Stimulated activated CD4-positive, alpha-beta T cell treated with anti-CD3 and anti-CD28 coated beads, Interleukin-4, amount 100 ng/mL, for 4 hours (primary cell): ENCODE measurements at regions not wholly inside any gene's neighbourhood (a gene's known extent, or its start where the extent isn't known, plus 50 kb on each side); places are given as distances from the start of the nearest gene placed in this dataset.

Experiments
- DNase-seq, 2 experiments: peaks; one replicate each; pipeline ENCODE4 v3.0.0-alpha.2; 2020

DNA sequence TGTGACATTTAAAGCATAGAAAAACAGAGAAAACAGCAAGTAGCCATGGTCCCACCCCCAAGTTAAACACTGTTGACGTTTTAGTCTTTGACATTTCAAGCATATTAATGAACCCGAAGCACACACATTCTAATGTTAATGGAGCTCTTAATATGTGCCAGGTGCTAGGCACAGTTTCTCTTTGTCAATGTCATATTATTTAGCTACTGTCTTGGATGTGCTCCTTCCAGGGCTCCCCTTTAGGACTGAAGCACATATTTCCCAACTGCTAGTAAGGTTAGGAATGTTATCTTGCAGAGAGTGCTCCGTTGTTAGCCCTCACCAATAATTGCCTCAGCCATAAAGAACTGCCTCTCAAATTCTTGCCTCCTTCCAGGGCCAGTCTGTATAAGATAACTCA is 716.6 kb upstream of the TENM4 start:
- DNase-seq: no peak

DNA sequence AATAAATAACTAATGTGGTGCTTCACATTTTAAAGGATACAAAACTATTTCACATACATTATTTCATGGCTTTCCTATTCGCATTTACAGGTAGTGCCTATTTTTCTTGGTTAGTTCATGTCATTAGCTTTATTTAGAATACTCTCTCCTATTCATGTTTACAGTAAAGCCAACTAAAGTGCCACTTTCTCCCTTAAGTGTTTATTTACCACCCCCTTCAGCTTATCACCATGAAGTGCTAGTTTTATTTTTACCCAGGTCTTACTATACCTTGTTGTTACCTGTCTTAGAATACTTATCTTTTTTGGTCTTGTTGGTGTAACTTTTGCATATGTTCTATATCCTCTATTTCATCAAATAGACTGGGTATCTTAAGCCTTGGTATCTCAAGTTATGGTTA is 715.2 kb upstream of the TENM4 start:
- no peak for DNase-seq

- DNase-seq: no peak
These were observed 714.7 kb upstream of the TENM4 start for GRCh38 chr11:80155412-80156017.

- no peak for DNase-seq
These were observed 705.4 kb upstream of the TENM4 start for GRCh38 chr11:80146232-80146631.

- no peak for DNase-seq
These were observed 704.2 kb upstream of the TENM4 start for GRCh38 chr11:80144897-80145594.

- DNase-seq: no peak
These were observed 696.2 kb upstream of the TENM4 start for GRCh38 chr11:80136991-80137390.

GRCh38 chr11:80129396-80129795 is 688.6 kb upstream of the TENM4 start:
- no peak for DNase-seq

DNA sequence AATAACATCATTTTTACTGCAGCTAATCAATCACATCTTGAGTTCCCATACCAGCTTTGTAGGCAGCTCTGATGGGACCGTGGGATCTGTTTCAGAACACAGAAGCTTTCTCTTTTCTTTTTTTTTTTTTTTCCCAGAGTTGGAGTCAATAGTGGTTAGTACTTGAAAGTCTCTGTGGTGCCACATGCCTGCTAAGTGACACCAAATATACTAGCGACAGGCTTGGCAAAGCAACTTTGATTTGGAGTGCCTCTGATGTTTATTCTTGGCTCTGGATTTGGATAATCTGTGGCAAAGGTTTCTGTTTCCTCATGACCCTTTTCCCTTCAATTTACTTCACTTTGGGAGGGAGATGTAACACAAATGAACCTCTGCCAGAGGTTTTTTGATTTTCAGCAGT is 681.4 kb upstream of the TENM4 start:
- DNase-seq: no peak

DNA sequence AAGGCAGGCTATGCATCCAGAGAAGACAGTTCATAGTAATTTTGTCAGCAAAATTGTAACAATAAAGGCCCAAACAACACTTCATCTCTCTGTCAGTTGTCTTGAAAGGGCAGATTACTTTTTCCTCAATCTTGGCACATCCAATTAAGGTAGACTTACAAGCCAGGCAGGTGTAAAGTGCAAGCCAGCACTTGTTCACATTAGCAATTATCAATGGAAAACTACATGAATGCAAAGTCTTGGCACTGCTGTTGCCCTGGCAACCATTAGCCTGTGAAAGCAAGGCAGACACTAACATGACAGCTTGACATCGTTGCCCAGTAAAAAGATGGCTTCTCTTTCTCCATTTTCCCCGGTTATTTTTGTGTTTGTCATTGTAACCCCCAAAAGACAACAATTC is 677.2 kb upstream of the TENM4 start:
- no peak for DNase-seq

DNA sequence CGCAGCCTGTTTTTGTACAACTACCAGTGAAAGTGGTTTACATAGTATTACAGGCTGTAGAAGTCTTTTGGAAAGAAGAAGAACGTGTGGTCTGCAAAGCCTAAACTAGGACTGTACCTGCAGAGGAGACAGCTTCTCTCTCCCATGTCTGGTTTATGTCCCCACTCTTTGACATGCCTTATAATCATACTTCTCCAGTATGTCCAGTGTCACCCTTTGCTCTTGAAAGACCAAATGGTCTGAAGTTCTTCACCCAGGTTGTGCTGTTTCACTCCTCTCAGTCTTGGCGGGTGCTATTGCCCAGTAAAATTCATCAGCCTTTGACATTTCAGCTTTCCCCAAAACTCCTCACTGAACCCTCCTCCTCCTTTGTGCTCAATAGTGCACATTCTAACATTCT is 676.0 kb upstream of the TENM4 start:
- DNase-seq: no peak

DNA sequence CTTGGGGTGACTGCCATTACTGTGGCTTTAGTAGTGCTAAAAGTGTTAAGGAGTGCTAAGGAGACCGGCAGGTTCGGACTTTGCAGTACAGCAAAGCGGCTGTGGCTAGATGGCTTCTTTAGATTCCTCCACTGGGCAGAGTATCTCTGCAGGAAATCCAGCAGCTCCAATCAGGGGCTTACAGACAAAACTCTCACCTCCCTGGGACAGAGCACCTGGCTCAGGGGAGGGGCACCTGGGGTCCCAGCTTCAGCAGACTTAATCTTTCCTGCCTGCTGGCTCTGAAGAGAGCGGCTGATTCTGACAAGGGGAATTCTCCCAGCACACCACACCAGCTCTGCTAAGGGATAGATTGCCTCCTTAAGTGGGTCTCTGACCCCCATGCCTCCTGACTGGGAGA is 668.8 kb upstream of the TENM4 start:
- DNase-seq: no peak

- no peak for DNase-seq
These were observed 668.2 kb upstream of the TENM4 start for GRCh38 chr11:80109031-80109430.

DNA sequence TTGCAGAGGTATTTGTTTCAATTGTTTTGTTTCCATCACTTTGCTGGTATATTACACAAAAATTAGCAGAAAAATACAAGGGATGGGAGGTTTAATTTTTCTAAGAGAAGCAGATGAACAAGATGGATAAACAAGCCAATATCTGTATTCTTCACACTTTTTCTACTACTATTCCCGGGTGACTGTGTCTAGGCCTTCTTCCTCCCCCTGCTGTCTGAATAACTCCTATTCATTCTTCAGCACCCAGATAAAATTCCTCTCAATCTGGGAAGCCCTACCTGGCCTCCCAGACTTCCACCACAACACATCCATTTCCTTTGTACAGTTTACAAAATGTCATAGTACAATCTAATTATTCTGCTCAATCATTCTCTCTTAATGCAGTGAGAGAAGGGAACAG is 666.6 kb upstream of the TENM4 start:
- DNase-seq: no peak

GRCh38 chr11:80104191-80104590 is 663.4 kb upstream of the TENM4 start:
- no peak for DNase-seq

- no peak for DNase-seq
These were observed 662.5 kb upstream of the TENM4 start for GRCh38 chr11:80103142-80103859.

DNA sequence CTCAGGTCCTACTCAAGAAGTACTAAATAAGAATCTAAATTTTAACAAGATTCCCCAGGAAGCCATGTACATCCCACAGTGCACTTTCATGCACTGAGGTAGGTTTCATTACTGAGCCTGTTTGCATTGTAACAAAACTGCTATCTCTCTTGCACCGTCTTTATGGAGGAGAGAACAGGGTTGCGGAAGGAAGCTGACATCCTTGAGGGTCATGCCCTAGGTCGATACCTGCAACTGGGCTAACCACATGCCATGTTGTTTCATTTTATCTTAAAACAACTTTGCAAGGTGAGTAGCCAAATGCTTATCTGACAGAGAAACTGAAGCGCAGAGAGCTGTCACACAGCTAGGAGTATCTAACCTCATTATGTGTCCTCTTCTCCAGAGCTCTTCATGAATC is 656.3 kb upstream of the TENM4 start:
- DNase-seq: no peak

GRCh38 chr11:80096736-80097135 is 655.9 kb upstream of the TENM4 start:
- DNase-seq: no peak

GRCh38 chr11:80086496-80087055 is 645.7 kb upstream of the TENM4 start:
- DNase-seq: no peak

- DNase-seq: no peak
These were observed 644.7 kb upstream of the TENM4 start for GRCh38 chr11:80085563-80085962.

DNA sequence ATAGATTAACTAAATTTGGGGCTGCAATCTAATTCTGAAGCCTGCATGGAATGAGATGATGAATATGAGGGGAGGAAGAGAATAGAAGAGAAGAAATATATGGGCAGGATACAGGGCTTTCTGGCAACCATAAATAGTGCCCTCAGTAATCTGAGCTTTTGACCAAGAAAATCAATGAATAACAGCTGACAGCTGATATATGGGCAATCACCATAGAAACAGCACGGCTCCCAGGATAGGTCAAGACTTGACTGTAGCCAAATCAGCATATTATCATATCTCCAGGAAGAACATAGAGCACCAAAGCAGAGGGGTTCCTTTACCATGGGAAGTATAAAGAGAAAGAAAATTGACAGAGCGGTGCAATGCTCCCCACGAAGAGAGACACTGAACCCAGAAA is 643.8 kb upstream of the TENM4 start:
- DNase-seq: no peak

DNA sequence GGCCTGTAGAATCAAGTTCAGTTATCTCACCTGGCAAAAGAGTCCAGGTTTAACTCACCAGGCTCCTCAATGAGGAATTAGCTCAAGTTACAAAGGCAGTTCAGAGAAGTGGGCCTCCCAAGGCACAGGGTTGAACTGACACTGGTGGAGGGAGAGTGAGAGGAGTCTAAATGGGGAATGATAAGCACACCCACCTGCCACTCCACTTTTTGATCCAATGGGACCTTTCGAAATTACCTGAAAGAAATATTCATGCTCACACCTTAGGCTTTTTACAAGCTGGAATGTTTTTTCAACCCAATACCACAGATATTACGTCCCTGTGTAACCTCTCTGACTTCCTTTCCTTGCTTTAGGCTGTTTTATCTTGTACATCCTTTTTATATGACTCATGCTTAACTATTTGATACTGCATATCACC is 642.7 kb upstream of the TENM4 start:
- DNase-seq: no peak

DNA sequence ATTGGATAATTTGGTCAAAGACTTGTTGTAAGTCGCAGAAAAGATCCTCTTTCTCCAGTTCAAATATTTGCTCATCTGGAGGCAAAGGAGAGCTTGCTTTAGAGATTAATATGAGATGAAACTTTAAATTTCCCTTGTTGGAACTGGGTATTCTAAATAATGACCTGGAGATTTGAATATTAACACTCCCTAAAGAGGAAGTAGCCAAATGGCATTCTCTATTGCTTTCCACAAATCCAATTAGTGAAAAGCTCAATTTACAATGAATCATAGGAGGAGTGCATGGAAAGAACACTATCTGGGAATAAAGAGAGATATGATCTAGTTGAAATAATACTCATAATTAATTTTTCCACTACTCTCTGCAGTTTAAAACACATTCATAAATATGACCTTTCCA is 641.6 kb upstream of the TENM4 start:
- DNase-seq: no peak

DNA sequence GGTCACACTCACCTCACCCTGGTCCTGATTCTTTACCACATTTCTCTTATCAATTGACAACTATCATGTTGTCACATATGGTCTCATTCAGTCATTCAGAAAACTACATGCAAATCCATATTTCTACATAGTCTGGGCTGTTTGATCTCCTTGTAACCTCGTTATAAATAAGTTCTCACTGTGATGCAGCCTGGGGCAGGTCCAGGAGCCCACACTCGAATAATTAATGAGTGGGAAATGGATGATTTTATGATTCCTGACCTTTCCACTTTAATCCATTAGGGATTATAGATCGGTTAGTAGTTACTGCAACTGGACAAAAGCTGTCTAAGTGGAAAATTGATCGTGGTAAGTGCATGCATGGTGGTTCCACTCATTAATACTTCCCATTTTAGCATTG is 636.3 kb upstream of the TENM4 start:
- DNase-seq: no peak

- no peak for DNase-seq
These were observed 634.0 kb upstream of the TENM4 start for GRCh38 chr11:80074837-80075236.
